ENCODE measurements at regions not wholly inside any gene's neighbourhood (a gene's known extent, or its start where the extent isn't known, plus 50 kb on each side); places are given as distances from the start of the nearest gene placed in this dataset.
"Not testable (repeated sequence)": the region's sequence is repeated elsewhere in the genome, so short reads cannot be mapped to it uniquely, and the experiment has no call there.

DNA sequence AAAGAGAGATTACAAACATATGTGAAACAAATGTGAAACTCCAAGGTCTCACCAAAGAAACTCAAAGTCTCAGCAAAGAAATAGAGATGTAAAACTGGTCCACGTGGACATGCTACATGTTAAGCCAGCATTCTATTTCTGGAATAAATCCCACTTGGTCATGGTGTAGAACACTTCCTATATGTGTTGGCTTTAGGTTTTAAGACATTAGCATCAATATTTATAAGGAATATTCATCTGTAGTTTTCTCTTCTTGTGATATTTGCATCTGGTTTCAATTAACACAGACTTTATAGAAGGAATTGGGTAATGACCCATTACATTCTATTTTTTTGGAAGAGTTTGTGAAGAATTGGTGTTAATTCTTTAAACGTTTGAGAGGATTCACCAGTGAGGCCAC lies 133.1 kb downstream of the COPS8 start:
- DNase-seq: no peak

DNA sequence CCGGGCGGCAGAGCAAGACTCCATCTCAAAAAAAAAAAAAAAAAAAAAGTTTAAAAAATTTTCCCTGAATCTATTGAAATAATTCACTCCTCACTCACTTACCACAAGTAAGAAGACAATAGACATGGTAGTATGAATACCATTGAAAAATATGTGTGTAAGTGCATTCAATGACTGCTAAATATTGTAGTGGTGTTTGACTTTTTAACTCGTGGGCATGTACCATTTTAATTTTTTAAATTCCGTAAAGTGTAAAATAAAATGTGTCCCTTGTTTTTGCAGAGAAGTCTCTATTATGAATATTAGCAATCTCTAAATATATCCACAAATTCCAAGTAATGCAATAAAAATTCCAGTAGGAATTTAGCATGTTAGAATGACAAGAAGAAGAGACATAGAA lies 134.1 kb downstream of the COPS8 start:
- no peak for DNase-seq

DNA sequence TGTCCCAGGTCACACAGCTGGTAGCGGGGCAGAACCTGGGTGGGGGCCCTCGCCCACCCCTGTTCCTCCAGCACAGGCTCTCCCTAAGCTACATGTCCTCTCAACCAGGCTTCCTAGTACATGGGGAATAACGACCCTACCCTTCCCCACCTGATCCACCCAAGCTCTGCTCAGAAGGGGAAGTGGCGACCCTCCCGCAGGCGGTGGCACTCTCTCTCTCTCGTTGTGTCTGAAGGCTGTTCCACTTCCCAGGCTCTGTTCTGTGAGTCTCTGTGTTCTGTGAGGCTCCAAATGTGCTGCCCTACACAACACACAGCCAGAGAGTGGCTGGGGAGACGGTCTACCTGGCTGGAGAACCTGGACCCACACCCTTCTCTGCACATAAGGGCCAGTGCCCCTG lies 135.8 kb downstream of the COPS8 start:
- no peak for DNase-seq

DNA sequence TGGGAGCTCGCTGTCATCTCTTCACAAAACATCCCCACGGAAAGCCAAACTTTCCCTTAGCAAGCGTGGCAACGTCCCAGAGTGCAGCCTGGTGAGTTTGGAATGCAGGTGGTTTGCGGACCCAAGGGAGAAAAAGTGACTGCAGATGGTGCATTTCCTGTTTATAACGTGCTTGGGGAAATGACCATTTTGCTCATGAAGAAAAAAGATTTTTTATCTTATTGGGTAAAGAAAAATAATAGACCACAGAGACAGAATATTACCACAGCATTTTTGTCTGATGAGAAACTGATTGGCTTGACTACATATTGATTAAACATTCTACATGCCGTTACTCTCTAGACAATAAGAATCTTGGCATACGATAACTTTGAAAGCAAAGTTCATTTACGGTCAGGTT lies 136.5 kb downstream of the COPS8 start:
- DNase-seq: no peak

DNA sequence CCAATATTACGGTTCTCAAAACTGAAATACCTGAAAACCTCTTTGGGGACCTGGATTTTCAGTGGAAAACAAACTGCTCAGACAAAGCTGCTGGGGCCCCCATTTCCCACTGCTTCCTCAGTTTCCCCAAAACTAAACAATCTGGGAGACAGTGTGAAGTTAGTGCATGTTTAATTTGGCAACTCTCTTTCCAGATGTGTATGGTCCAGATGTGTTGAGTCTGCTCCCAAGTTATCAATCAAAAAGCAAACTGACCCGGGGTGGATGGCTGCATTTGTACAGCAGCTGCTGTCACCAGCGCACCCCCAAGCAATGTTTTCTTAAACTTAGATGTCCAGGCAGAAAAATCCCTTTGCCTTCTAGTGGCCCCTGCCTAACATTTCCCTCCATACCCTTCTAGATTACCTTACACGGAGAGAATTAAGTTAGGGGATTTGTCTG lies 136.9 kb downstream of the COPS8 start:
- DNase-seq: no peak

DNA sequence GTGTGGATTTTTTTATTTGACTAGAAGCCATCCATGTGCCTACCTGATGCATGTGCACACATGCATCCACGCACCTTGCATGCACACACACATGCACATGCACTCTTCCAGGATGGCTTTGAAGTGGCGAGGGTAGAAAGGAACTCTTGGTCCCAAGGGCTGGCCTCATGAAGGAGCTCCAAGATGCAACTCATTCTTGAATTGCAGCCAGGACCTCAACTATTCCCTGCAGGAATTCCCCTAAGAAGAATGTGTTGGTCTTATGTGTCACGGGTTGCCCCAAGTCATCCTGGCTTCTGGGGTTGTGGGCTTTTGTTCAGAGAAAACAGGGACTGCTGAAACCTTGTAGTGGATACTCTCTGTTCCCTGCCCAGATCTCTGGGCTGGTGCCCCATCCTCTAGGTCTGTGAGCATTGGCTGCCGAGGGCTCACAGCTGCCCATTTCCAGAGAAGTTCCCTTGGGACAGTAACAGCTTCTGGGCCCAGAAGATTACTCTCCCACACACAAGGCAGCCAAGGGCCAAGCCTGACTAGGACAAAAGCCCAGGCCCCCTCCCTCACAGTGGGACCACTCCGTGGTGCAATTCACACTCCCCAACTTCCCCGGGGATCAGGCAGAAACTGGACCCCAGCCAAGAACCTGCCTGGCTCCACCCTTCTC lies 137.6 kb downstream of the COPS8 start:
- DNase-seq: no peak

DNA sequence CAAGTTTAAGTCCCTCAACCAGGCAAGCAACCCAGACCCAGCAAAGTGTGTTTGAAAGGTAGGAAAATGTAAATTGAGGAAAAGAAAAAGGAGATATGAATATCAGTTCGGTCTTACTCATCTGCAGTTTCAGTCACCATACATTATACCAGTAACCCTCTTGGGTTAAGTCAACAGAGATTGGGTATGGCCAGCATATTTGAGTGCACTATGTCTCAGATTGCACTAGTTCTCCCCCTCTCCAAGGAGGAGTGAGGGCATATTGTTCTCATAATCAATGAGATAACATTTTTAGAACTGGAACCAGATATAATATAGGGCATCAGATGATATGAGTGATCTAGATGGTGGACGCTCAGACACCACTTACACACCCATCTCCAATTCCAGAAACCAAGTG lies 141.5 kb downstream of the COPS8 start:
- DNase-seq: no peak

DNA sequence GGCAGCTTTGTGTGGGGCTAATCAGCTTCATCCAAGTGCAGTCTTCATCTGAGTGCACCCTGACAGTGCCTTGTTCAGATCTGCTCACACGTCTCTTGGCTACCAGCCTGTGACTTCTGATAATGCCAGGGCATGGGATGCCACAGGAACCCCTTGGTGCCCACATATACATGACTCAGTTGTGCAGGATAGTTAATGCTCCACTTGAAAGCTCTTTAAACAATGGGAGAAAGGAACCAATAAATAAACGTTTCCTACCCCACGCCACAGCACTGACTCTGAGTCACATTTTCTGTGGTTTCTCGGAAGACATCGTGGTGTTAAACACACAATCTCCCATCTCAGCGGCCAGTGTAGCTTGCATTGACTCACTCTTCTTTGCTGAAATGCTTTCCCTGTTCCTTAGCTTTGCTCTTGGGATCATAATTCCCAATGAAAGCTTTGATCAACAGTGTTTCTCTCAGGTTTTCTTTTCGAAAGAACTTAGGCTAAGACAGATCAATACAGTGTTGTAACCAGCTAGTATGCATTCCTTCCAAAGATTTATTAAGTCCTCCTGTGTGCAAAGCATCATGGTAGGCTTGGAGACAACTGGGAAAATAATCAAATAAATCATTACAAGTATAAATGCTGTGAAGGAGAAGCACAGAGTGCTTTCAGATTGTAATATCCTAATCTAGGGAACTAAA lies 142.0 kb downstream of the COPS8 start:
- DNase-seq: no peak

DNA sequence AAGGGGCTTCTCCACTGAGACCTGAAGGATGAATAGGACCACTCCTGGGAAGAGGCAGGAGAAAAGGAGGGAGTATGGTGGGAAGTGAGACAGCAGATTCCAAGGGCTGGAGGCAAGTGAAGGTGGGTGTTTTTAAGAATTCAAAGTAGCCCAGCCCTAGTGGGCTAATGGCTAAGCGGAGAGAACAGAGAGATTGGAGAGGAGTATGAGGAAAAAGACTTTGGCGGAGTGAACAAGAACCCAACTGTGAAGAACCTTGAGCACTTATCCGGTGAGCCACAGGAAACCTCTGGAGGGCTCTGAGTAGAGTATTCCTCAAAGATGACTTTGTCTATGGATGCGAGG lies 142.6 kb downstream of the COPS8 start:
- no peak for DNase-seq

DNA sequence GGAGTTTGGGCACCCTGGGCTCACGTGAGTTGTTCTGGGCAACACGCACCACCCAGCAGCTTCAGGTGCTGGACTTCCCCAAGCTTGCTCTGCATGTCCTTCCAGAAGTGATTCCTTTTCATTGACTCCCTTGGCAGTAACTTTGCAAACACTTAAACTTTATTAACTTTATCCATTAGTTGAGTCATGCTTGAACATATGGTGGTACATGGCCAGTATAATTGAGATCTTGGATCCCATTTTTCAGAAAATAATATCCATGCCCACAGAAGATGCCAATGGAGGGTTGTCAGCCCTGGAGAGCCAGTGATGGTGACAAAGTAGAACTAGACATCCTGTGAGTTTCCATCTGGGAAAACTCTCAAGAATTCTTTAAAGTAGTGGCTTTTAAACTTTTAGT lies 144.2 kb downstream of the COPS8 start:
- no peak for DNase-seq

DNA sequence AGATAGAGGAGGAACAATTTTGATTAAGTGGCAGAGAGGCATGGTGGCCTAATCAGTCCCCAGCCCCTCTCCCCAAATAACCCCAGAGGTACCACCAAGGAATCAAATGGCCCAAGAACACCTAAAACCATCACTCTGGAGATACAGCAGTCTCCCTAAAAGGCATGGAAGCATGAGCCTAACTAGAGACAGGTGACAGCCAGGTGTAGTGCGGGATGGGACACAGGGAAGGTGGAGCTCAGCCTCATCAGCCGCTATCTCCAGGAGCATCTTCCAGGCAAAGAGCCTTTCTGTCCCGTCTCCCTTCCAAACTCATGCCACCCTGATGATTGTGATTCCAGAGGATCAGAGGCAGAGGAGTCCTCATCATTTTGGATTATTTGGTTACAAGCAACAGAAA lies 144.7 kb downstream of the COPS8 start:
- no peak for DNase-seq

DNA sequence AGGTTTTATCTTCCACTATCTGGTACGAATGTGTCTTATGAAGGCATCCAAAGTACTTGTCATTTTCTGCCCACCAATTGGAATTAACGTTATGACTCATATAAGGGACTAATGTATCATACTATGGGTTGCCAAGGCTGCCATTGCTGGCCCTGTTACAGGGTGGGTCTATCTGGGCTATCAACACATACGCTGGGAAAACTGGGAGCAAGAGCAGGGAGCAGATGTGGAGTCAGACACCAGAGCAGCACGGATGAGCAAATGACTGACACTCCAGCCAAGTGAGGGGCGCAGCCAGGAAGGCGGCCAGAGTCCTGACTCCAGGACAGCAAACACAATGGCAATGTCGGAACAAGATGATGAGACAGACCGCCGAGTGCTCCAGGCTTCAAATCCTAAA lies 145.9 kb downstream of the COPS8 start:
- no peak for DNase-seq

DNA sequence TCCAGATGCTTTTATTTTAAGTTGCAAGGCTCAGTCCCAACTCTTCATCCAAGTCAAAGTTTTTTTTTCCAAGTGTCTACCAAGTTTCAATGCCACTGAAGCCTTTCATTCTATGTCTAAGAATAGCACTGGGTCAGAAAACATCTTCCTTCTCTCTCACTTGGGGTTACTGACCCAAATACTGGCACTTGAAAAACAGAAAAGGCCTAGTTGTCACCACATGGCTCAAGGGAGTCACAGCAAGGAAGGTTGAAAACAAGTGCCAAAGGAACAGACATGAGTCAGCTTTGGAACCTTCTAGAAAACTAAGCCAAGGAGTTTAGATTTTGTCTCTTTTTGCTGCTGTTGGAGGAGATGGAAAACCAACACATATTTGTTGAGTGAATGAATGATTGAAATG lies 146.5 kb downstream of the COPS8 start:
- no peak for DNase-seq

DNA sequence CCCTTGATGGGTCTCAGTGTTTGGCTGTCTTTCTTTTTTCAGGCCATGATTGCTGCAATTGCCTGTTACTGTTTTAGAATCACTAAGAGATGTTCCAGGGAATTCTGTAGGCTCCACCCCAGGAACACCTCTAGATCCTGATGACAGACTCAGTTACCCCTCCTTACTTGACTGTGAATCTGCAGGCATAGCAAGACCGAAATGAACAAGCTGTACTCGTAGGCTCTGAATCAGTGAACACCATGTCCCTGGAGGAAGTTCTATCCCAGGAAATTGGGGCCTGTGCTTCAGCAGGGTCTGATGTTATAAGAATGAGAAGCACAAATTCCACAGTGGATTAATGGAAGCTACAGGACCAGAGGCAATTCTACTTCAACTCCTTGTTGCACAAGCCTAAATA lies 148.6 kb downstream of the COPS8 start:
- no peak for DNase-seq

DNA sequence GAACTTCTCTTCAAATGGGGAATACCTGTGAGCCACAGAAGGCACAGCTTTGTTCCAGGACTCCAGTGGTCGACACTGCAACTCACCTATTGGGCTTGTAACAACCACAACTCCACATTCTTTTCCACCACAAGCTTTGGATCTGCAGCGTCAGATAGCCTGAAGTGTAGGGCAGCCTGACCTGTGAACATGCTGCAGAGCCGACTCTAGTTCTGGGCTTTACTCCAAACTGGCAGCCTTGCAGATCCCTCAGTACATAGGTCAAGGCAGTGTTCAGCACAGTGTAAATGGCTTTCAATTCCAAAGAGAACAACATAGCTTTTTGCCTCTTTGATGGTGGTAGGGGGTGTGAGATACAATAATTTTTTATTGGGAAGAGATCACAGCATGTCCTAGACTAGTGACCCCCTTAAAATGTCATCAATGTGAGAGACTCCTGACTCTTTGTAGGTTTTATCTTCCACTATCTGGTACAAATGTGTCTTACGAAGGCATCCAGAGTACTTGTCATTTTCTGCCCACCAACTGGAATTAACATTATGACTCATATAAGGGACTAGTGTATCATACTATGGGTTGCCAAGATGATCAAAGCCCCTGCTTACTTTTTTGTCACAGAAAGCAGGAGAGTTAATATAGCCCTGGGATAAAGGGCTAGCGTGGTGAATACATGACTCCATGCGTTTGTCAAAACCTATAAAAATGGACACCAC lies 149.8 kb downstream of the COPS8 start:
- DNase-seq: no peak

DNA sequence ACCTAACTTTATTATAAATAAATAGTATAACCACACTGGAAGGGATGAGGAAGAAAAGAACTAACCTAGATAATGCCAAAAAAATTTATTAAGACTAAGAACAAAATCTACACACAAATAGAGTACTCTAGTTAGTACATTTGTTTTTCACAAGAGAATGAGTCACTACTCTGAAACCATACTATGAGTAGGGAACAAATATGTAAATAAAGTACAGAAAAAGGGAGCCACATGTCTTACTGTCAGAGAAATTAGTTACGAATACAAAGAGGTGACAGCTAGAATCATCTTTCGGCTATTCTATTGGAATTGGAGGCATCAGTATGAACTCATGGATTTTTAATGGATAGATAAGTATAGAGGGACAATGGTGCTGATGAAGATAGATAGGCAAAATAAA lies 150.5 kb downstream of the COPS8 start:
- no peak for DNase-seq

DNA sequence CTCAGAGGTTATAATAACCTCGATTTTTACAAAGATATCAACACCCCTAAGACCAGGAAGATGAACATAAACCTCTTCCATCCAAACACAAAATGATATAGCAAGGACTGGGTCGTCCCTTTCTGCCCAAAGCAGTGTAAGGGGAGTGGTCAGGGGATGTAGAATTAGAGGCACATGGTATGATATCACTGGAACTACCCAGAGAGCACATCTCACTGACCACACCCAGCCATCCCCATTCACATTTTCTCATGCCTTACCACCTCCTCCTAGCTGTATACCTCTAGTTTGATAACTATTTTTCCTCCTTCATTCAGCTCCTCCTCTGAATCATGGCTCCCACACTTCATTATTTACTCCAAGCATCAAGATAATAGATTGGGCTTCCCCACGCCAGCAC lies 152.6 kb downstream of the COPS8 start:
- no peak for DNase-seq

DNA sequence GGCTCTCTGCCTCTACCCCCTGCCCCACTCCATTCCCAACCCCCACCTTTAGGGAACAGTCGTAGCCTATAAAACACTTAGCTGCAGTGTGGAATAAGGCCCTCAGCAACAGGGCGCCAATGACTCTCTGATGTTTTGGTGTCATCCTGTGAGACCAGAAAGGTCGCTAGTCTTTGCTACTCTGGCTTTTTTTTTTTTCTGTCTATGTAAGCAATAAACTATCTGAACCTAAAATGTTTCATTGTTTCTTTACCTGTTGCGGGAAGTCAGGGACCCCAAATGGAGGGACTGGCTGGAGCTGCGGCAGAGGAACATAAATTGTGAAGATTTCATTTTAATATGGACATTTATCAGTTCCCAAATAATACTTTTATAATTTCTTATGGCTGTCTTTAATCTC lies 154.6 kb downstream of the COPS8 start:
- DNase-seq: no peak

DNA sequence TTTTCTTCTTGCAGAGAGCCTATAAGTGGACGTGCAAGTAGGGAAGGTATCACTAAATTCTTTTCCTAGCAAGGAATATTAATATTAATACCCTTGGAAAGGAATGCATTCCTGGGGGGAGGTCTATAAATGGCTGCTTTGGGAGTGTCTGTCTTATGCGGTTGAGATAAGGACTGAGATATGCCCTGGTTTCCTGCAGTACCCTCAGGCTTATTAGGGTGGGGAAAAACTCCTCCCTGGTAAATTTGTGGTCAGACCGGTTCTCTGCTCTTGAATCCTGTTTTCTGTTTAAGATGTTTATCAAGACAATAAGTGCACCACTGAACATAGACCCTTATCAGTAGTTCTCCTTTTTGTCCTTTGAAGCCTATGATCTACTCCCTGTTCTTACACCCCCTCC lies 155.2 kb downstream of the COPS8 start:
- DNase-seq: not testable (repeated sequence)

DNA sequence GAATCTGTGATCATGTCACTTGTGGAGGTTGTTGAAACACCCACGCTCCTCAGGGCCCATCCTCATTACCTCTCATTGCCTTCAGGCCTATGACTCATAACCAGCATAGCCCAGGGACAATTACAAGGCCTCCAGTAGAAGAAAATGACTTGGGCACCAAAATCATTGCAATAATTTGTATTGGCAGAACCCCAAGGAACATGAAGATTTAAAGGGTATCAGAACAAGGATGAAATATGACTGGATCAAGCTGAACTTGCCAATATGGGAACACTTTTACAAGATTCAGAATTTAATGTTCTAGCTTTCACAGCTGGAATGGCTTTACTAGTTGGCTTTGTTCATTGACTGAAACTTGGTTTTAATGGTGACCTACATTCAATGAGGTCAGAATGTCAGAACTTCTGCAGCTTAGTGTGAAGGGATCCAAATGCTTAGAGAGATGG lies 156.4 kb downstream of the COPS8 start:
- DNase-seq: no peak

DNA sequence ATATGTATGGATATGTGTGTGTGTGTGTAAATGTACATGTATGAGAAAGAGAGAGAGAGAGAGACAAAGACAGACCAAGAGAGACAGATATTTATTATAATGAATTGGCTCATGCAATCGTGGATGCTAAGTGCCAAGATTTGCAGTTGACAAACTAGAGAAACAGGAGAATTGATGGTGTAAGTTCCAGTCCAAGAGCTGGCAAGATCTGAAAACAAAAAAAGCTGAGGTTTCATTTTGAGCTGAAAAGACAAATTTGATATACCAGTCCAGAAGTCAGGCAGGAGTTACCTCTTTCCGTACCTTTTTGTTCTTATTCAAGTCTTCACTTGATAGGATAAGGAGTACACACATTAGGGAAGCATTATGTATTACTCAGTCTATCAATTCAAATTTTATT lies 157.8 kb downstream of the COPS8 start:
- no peak for DNase-seq

DNA sequence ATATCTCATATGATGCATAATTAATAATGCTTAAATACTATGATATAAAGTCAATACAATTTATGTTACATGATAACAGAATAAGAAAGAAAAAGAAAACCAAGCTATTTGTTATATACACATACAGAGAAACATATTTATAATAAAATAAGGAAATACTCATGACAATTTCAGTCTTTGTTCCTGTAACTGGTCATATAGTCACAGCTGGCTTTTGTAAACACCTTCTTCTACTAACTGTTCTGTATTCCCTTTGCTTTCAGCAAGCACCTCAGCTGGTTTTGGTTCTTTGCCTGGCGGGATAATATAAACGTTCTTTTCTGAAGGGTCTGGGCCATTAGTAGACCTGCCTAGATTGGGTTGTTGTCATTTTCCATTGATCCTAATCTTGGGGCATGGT lies 158.5 kb downstream of the COPS8 start:
- DNase-seq: no peak

DNA sequence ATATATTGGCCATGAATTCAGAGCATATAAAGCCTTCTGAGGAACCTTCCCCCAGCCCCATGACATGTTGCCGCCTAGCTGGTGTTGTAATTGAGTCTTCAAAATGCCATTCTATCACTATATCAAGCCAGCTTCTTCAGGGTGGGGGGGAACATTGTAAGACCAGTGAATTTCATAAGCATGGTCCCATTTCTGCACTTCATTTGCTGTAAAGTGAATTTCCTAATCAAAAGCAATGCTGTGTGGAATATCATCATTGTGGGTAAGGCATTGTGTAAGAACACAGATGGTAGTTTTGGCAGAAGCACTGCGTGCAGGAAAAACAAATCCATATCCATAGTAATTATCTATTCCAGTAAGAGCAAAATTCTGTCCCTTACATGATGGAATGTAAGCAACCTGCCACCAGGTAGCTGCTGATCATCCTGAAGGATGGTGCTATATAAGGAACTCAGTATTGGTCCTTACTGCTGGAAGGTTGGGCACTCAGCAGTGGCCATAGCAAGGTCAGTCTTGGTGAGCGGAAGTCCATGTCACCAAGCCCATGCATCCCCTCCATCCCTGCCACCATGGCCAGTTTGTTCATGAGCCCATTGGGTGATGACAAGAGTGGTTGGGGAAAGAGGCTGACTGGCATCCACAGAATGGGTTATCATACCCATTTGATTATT lies 159.4 kb downstream of the COPS8 start:
- no peak for DNase-seq

DNA sequence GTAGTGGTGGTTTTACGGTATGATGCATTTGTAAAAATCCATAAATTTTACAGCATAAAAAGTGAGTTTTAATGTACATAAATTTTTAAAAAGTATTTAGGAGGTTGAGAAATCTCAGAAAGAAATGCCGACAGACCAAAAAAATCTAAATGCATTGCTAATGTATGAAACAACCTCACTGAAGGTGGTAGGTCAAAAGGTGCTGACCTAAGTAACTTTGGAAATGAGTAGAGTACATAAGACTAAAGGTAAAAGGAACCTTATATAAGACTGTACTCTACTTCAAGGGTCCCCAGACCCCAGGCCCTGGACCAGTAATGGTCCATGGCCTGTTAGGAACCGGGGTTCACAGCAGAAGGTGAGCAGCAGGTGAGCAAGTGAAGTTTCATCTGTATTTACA lies 163.4 kb downstream of the COL6A3 start:
- DNase-seq: no peak
